RWPE1 (cell line): ENCODE measurements at regions not wholly inside any gene's neighbourhood (a gene's known extent, or its start where the extent isn't known, plus 50 kb on each side); places are given as distances from the start of the nearest gene placed in this dataset.

Experiments used
- CTCF ChIA-PET: fragments of 350-600 bp; sonication (Branson Sonifier 250); formaldehyde crosslinking; extraction: SDS; loops from one replicate; lab custom pipeline; 2021; lab: Yijun Ruan, JAX
- POLR2A ChIA-PET: fragments of 400-600 bp; formaldehyde crosslinking; extraction: SDS; loops from one replicate; lab custom pipeline; 2020; ENCODE audit warnings: antibody characterized with exemption; ENCODE audit not compliant: low non-redundant PET; lab: Yijun Ruan, JAX
- DNase-seq: peaks from one replicate; pipeline ENCODE4 v3.0.0; 2012; ENCODE audit warnings: low spot score
- H3K27ac ChIP-seq: fragments of 450-650 bp; 2 replicates; pipeline ENCODE4 v1.5.1; 2017
- TF ChIP-seq, protein P1 (sequence below): fragments of 450-650 bp; conservative IDR thresholded peaks from 2 replicates; pipeline ENCODE4 v1.5.1; 2017; ENCODE audit warnings: low read depth, mild to moderate bottlenecking

GRCh38 chr19:5392486-5392885 lies 51.9 kb upstream of the PTPRS start:
- ChIA-PET CTCF (no interaction called here), POLR2A (no interaction called here)
- TF ChIP-seq, protein P1, sequence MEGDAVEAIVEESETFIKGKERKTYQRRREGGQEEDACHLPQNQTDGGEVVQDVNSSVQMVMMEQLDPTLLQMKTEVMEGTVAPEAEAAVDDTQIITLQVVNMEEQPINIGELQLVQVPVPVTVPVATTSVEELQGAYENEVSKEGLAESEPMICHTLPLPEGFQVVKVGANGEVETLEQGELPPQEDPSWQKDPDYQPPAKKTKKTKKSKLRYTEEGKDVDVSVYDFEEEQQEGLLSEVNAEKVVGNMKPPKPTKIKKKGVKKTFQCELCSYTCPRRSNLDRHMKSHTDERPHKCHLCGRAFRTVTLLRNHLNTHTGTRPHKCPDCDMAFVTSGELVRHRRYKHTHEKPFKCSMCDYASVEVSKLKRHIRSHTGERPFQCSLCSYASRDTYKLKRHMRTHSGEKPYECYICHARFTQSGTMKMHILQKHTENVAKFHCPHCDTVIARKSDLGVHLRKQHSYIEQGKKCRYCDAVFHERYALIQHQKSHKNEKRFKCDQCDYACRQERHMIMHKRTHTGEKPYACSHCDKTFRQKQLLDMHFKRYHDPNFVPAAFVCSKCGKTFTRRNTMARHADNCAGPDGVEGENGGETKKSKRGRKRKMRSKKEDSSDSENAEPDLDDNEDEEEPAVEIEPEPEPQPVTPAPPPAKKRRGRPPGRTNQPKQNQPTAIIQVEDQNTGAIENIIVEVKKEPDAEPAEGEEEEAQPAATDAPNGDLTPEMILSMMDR = no peak
- DNase-seq = no peak
- no peak overlapping the region for H3K27ac ChIP-seq

DNA sequence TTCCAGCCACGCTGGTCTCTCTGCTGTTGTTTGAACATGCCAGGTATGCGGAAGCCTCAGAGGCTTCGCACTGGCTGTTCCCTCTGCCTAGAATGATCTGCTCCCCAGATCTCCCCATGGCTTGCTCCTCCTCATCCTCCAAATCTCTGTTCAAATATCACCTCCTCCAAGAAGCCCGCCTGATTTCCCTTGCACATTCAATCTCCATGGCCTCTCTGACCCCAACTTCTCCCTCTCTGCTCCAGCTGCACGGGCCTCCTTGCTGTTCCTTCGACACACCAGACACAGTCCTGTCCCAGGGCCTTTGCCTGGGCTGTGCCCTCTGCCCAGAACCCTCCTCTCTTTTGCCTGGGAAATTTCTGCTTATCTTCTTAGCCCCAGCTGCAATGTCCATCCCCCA lies 52.5 kb upstream of the PTPRS start:
- no peak overlapping the region for H3K27ac ChIP-seq
- CTCF ChIA-PET = no interaction called here
- TF ChIP-seq, protein P1 = no peak
- POLR2A ChIA-PET = no interaction called here
- DNase-seq = no peak

DNA sequence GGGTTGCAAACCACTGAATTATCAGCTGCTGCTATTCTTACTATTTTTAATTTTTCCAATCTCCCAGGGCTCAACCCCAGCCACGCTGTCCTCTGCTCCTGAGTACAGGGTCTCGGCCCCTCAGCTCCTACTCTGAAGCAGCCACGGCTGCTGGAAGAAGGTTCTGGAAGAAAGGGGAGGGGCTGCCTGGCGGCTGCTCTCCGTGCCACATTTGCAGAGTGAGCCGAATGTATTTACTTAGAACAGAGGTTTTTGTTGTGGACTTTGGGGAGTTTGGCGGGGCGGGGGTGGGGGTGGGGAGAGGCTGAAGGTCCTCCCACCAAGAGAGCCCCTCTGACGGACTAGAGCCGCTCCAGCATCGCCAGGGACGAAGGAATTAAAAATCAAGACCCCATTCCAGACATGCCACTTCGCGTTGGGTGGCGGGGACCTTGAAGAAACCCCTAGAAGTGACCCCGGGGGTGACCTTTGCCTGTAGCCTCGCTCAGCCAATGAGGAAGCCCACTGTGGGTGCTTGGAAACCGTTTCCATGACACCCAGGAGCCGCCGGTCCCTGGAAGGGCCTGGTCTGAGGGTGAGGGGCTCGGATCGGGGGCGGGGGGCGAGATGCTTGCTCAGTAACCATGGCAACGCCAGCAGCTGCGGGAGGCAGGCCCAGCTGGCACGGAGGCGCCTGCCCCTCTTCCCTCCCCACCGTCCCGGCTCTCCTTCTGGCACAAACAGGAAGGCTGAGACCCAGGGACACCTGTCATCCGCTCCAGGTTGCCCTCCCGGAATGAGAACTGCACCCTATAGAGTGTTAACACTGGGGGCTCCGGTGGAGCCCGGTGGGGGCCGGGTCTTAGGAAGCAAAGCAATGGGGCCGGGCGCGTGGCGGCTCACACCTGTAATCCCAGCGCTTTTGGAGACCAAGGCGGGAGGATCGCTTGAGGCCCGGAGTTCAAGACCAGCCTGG lies 54.2 kb upstream of the PTPRS start:
- DNase-seq = no peak
- POLR2A ChIA-PET = no interaction called here
- TF ChIP-seq, protein P1 = no peak
- CTCF ChIA-PET = interaction anchor here (0.5 to 0.6 kb wide), 2 partner anchors 153 to 677 kb away, joined by 3 to 5 read pairs; no protein-coding TSS in a partner anchor
- no peak overlapping the region for H3K27ac ChIP-seq

- H3K27ac ChIP-seq = no peak overlapping the region
- CTCF ChIA-PET = interaction anchor here (0.6 kb wide), 1 partner anchor 678 kb away, joined by 3 read pairs; no protein-coding TSS in a partner anchor
- TF ChIP-seq, protein P1 = no peak
- no peak for DNase-seq
- POLR2A ChIA-PET = no interaction called here
Observed at GRCh38 chr19:5395556-5395955, 54.9 kb upstream of the PTPRS start.

DNA sequence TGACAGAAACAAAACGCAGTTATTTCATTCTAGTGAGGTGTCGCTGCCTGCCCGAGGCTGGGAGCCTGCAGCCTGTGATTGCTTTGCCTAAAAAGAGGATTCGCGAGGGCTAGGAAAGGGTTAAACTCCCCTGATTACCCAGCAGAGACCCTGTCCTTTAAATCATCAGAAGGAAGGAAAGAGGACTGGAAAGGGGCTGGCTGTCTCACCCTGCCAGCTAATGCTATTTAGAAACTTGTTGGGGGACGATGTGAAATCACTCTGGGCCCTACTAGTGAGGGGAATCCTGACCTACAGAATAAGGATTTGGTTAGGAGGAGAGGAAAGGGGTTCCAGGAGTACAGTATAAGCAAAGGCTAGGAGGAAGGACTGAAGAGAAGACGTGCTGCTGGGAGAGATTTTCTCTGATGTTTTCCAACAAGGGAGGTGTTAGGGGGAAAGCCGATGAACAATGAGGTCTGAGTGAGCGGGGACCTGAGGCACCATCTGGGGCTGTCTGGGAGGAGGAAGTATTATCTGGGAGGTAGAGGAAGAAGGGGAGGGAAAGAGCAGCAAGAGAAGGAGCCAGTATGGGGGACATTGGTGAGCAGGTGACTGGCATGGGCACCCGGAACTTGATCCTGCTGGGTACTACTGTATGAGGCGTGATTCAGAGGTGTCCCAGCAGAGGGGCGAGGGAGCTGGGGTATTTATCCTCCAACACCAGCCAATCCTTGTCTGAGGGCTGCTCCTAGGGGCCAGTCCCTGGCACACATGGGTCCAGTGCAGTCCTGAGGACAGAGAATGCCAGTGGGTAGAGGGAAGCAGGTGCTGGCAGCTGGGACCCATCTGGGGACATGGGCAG lies 55.7 kb upstream of the PTPRS start:
- ChIA-PET POLR2A (no interaction called here), CTCF (no interaction called here)
- TF ChIP-seq, protein P1 = no peak
- no peak overlapping the region for H3K27ac ChIP-seq
- no peak for DNase-seq

GRCh38 chr19:5396963-5397362 lies 56.4 kb upstream of the PTPRS start:
- TF ChIP-seq, protein P1 = no peak
- H3K27ac ChIP-seq = no peak overlapping the region
- ChIA-PET POLR2A (no interaction called here), CTCF (no interaction called here)
- DNase-seq = no peak
